ENCODE measurements at regions not wholly inside any gene's neighbourhood (a gene's known extent, or its start where the extent isn't known, plus 50 kb on each side); places are given as distances from the start of the nearest gene placed in this dataset.
"Not testable (repeated sequence)": the region's sequence is repeated elsewhere in the genome, so short reads cannot be mapped to it uniquely, and the experiment has no call there.

DNA sequence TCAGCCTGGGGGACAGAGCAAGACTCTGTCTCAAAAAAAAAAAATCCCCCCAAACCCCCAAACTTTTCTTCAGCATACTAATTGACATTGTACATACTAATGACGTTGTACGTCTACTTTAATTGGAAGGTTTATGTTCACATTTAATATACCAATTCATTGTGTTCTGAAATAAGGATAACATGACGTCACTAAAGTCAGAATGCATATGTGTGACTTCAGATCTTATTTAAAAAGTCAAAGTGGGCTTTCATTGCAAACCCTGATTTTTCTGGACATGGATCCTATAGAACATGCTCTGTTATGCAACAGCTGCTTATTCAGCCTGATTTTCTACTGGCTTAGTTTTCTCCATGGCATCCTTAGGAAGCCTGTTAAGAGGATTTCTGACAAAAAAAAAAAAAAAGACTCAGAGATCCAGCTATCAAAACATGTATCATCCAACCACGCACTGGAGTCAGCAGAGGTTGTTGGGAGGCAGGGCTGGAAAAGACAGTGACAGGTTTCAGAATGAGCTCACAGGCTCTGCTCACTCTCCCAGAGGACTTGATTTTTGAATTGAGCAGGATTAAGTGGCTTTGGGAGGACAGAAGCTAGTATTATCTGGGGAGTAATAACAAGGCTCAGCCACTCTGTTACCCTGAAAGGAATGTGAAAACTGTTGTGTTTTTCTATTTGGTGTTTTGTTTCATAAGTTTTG, 1472.0 kb downstream of the KHDRBS2 start:
- TF ChIP-seq, protein P1, sequence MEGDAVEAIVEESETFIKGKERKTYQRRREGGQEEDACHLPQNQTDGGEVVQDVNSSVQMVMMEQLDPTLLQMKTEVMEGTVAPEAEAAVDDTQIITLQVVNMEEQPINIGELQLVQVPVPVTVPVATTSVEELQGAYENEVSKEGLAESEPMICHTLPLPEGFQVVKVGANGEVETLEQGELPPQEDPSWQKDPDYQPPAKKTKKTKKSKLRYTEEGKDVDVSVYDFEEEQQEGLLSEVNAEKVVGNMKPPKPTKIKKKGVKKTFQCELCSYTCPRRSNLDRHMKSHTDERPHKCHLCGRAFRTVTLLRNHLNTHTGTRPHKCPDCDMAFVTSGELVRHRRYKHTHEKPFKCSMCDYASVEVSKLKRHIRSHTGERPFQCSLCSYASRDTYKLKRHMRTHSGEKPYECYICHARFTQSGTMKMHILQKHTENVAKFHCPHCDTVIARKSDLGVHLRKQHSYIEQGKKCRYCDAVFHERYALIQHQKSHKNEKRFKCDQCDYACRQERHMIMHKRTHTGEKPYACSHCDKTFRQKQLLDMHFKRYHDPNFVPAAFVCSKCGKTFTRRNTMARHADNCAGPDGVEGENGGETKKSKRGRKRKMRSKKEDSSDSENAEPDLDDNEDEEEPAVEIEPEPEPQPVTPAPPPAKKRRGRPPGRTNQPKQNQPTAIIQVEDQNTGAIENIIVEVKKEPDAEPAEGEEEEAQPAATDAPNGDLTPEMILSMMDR (IDR thresholded peaks at IDR 0.05; ENCODE audit: control extremely low read depth in 1 of 3, insufficient read depth in 1 of 3, low read depth in 1 of 3, low read length in 3 of 3) = not testable (repeated sequence)
- TF ChIP-seq EP300 (IDR thresholded peaks at IDR 0.05; ENCODE audit: borderline replicate concordance in 1 of 2, low read depth in 2 of 2, low read length in 2 of 2) = not testable (repeated sequence)

Measured in H1 (cell line).